Stimulated activated CD8-positive, alpha-beta memory T cell treated with anti-CD3 and anti-CD28 coated beads, Interleukin-2, amount 100 ng/mL, for 1 hour (primary cell): ENCODE measurements at regions not wholly inside any gene's neighbourhood (a gene's known extent, or its start where the extent isn't known, plus 50 kb on each side); places are given as distances from the start of the nearest gene placed in this dataset.
"Not testable (repeated sequence)": the region's sequence is repeated elsewhere in the genome, so short reads cannot be mapped to it uniquely, and the experiment has no call there.

Experiments
- DNase-seq, 2 donors: peaks; one replicate each; pipeline ENCODE4 v3.0.0-alpha.2; 2020; ENCODE audit warnings: low read depth in 2 of 2

DNA sequence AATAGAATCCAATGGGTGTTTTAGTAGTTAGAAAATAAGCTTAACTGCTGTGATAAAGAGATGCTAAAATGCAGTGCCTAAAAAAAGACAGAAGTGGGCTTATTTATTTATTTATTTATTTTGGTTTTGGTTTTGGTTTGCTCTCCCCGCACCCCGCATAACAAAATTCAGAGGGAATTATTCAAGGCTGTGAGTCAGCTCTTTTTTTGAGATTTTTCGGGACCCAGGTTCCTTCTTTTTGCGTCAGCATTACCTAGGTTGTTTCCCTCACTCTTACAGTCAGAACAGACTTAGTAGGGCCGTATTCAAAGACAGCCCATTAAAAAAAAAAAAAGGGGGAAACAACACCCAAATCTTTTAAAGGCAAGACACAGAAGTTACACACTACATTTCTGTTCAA, 1495.5 kb upstream of the ADGRL3 start:
- DNase-seq = no peak

GRCh38 chr4:59712470-59712869, 1487.7 kb upstream of the ADGRL3 start:
- no peak for DNase-seq

GRCh38 chr4:59724286-59724685, 1475.8 kb upstream of the ADGRL3 start:
- not testable (repeated sequence) for DNase-seq

DNA sequence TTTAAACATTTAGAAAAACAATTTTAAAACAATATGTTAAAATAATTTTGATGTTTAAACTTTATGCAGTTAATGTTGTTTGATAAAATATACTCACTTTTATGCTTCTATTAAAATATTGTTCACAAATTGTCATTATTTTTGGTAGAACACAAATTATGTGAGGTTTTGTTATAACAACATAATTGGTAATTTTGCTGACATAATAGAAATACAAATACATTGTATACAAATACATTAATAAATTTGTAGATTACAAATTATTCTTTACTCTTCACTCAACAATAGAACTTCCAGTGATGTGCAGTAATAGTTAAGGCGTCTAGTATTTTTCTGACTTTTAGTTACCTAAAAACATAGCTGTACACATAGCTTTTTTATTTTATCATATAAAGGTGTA, 1472.4 kb upstream of the ADGRL3 start:
- no peak for DNase-seq

DNA sequence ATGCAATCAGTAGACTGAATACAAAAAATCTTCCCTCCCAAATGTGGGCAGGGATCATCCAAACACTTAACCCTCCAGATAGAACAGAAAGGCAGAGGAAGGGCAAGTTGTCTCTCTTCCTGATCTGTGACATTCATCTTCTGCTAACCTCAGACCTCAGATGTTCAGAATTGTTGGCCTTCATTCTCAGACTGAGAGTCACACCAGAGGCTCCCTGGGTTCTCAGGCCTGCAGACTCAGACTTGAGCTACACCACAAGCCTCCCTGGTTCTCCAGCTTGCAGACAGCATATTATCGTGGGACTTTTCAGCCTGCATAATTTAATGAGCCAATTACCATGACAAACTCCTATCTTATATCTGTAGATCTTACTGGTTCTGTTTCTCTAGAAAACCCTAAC, 1471.6 kb upstream of the ADGRL3 start:
- DNase-seq = no peak

DNA sequence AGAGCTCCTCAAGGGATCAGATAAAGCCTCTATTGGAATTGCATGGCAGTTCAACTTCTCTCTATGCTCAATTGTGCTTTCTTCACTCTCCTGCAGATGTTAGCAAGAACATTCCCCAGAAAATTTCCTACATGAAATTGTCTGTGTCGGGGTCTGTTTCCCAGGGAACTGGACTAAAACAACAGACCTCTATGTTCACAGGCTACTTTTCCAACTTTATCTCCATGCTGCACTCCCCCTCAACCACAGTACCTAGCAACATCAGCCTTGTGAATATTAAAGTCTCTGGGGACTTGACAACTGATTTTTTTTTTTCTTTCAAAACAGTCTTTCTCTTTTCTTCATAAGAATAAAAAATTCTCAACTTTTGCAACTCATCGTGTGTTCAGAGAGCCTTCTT, 1470.8 kb upstream of the ADGRL3 start:
- no peak for DNase-seq

- no peak for DNase-seq
Observed at GRCh38 chr4:59748433-59748832, 1451.7 kb upstream of the ADGRL3 start.

DNA sequence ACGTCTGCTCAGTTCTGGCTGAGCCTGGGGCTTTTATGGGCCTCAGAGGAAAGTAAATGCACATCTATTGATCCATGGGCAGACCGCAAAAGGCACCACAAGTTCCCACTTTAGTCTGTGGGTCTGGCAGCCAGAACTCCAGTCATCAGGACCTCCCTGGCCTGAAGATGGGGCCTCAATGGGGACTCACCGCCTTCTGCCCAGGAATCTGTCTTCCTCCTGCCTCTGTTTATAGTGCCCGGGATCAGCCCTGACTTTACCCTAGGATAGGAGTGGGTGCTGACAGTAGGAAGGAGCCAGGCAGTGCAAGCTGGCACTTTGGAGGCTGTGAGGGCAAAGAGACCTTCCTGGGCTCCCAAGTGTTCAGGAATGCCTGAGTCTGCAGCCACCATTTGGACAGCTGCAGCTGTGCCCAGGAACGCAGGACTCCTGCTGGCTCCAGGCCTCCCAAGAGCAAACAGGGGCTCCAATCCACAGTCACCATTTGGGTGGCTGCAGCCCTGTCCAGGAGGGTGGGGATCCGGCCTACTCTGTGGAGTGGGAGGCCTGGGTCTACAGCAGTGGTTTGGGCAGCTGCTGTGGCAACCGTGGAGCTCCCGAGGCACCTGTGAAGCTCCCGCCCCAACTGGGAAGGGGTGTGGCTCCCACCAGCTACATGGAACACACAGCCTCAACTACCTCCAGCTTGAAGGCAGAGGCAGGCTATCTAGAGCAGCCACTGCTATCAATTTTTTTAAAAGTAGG, 1440.9 kb upstream of the ADGRL3 start:
- DNase-seq = no peak

- DNase-seq = no peak
Observed at GRCh38 chr4:59762344-59762743, 1437.8 kb upstream of the ADGRL3 start.

DNA sequence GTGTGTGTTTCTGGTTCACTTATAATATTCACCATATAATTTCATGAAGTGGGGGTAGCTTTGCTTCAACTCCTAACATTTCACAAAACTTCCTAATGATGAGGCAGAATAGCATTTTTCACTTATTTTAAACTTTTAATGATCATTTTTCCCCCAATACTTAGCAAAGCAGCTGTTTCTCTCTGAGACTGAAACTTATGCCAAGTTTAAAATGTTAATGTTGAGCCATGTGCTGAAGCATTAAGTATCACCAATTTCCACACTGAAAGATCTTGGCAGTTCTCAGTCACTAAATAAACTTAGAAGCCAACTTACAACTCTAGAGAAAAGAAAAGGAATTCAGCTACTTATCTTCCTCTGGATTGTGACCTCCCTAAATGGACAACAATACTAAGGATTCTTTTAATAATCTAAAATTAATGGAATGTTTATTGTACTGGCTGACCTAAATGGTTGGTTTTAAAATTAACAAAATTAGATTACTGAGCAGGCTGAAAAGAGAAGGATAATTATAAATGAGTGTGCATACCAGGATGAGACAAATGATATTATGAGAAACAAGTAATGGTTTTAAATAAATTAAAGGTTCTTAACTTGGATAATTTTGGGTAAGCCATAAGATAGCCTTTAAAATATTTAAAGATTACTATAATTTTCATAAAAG, 1429.4 kb upstream of the ADGRL3 start:
- no peak for DNase-seq

DNA sequence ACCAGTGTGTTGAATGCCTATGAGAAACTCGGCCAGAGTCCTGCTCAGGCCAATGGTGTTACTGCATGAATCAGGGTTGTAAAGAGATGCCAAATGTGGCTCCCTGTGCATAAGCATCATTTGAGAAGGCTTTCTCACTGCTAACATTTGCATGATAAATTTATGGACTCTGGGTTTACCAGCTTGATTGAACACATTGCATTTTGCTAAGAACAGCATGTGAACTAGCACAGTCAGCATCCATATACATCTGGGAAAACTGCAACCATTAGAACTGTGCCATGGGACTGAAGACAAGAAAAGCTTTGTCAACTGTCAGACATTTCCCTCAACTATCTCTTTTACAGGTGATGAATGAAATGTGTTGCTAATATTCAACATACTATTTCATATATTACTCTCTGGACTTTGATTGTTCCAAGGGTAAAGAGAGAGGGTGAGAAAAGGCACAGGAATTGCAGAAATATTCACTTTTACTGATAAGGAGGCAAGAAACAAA, 1427.4 kb upstream of the ADGRL3 start:
- no peak for DNase-seq

DNA sequence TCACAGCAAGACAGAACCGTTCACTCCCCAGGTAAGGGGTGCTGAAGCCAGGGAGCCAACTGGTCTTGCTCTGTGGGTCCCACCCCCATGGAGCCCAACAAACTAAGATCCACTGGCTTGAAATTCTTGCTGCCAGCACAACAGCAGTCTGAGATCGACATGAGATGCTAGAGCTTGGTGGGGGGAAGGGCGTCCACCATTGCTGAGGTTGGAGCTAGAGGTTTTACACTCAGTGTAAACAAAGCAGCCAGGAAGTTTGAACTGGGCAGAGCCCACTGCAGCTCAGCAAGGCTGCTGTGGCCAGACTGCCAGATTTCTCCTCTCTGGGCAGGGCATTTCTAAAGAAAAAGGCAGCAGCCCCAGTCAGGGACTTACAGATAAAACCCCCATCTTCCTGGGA, 1419.9 kb upstream of the ADGRL3 start:
- not testable (repeated sequence) for DNase-seq

GRCh38 chr4:59805176-59805575, 1395.0 kb upstream of the ADGRL3 start:
- DNase-seq = no peak

GRCh38 chr4:59814402-59815010, 1385.6 kb upstream of the ADGRL3 start:
- no peak for DNase-seq

GRCh38 chr4:59818656-59819055, 1381.5 kb upstream of the ADGRL3 start:
- no peak for DNase-seq

GRCh38 chr4:59823311-59823710, 1376.8 kb upstream of the ADGRL3 start:
- no peak for DNase-seq

- no peak for DNase-seq
Observed at GRCh38 chr4:59825104-59825503, 1375.0 kb upstream of the ADGRL3 start.

GRCh38 chr4:59831746-59832145, 1368.4 kb upstream of the ADGRL3 start:
- no peak for DNase-seq

- no peak for DNase-seq
Observed at GRCh38 chr4:59834943-59835342, 1365.2 kb upstream of the ADGRL3 start.

DNA sequence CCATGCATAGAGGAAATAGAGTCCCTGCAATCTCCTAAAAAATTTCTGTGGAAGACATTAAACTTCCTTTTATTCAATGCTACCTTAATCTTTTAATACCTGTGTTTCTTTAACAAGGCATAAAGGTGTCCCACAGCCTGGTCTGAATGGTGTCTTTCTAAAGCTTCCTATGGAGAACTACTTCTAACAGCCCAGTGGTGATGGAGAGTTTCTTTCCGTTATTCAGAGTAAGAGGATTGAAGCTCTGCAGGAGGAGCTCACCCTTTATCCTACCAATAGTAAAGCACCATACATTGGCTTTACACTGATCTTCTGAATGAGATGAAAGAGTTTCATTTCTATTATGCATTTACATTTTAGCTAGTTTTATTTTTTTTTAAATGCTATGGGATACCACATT, 1362.4 kb upstream of the ADGRL3 start:
- no peak for DNase-seq

GRCh38 chr4:59838236-59838635, 1361.9 kb upstream of the ADGRL3 start:
- DNase-seq = no peak

GRCh38 chr4:59841698-59842097, 1358.4 kb upstream of the ADGRL3 start:
- DNase-seq = no peak

- DNase-seq = no peak
Observed at GRCh38 chr4:59848457-59848856, 1351.7 kb upstream of the ADGRL3 start.
